Neuronal stem cell (in vitro differentiated cells): ENCODE measurements at regions not wholly inside any gene's neighbourhood (a gene's known extent, or its start where the extent isn't known, plus 50 kb on each side); places are given as distances from the start of the nearest gene placed in this dataset.

Experiments used
- DNase-seq: peaks from one replicate; pipeline ENCODE4 v3.0.0-alpha.2; 2013; ENCODE audit warnings: low spot score
- H2AFZ ChIP-seq: one replicate; pipeline ENCODE4 v1.6.1; 2013; ENCODE audit warnings: mild to moderate bottlenecking, low read length, inconsistent platforms
- H2AK5ac ChIP-seq: 2 replicates; pipeline ENCODE4 v1.6.1; 2013; ENCODE audit warnings: low read depth, mild to moderate bottlenecking, inconsistent platforms, low read length, moderate library complexity, mixed read lengths
- H2BK120ac ChIP-seq: 2 replicates; pipeline ENCODE4 v1.6.1; 2013; ENCODE audit warnings: low read depth, mild to moderate bottlenecking, inconsistent platforms, low read length, moderate library complexity, mixed read lengths
- H2BK12ac ChIP-seq: one replicate; pipeline ENCODE4 v1.6.1; 2013; ENCODE audit warnings: low read length, inconsistent platforms
- H2BK15ac ChIP-seq: 2 replicates; pipeline ENCODE4 v1.6.1; 2013; ENCODE audit warnings: mild to moderate bottlenecking, low read length, inconsistent platforms, mixed read lengths
- H2BK5ac ChIP-seq: one replicate; pipeline ENCODE4 v1.6.1; 2013; ENCODE audit warnings: inconsistent platforms, mild to moderate bottlenecking, low read length, moderate library complexity
- H3K14ac ChIP-seq: one replicate; pipeline ENCODE4 v1.6.1; 2013; ENCODE audit warnings: low read length, inconsistent platforms
- H3K18ac ChIP-seq: 2 replicates; pipeline ENCODE4 v1.6.1; 2013; ENCODE audit warnings: low read length, inconsistent platforms
- H3K23ac ChIP-seq: 2 replicates; pipeline ENCODE4 v1.6.1; 2013; ENCODE audit warnings: low read depth, mild to moderate bottlenecking, mixed read lengths, low read length, inconsistent platforms; ENCODE audit not compliant: poor library complexity
- H3K27ac ChIP-seq: replicated peaks from 3 replicates; pipeline ENCODE4 v1.5.1; 2013; ENCODE audit warnings: low read length, inconsistent platforms
- H3K27me3 ChIP-seq, 3 experiments: 2 replicates each; pipeline ENCODE4 v1.6.1; 2013; ENCODE audit warnings: low read length in 3 of 3, mild to moderate bottlenecking in 2 of 3, inconsistent platforms in 1 of 3, low read depth in 1 of 3, mixed read lengths in 1 of 3, moderate library complexity in 1 of 3; ENCODE audit not compliant: control insufficient read depth in 3 of 3, insufficient read depth in 3 of 3
- H3K36me3 ChIP-seq, 2 donors: replicated peaks in 1 of 2; 2 replicates each; pipeline ENCODE4 v1.6.1; 2013; ENCODE audit warnings: low read length in 2 of 2; ENCODE audit not compliant: control insufficient read depth in 2 of 2, insufficient read depth in 2 of 2
- H3K4ac ChIP-seq: 2 replicates; pipeline ENCODE4 v1.6.1; 2013; ENCODE audit warnings: inconsistent platforms, mild to moderate bottlenecking, low read length, moderate library complexity
- H3K4me1 ChIP-seq, 2 donors: 1 replicate in 1 of 2; 2 replicates in 1 of 2; pipeline ENCODE4 v1.6.1; 2013; ENCODE audit warnings: low read length in 2 of 2, low read depth in 1 of 2; ENCODE audit not compliant: control insufficient read depth in 2 of 2, insufficient read depth in 1 of 2
- H3K4me2 ChIP-seq: one replicate; pipeline ENCODE4 v1.6.1; 2013; ENCODE audit warnings: mild to moderate bottlenecking, low read length, inconsistent platforms; ENCODE audit not compliant: insufficient read depth, poor library complexity, severe bottlenecking
- H3K4me3 ChIP-seq, 2 donors: 2 replicates each; pipeline ENCODE4 v1.5.1; 2013; ENCODE audit warnings: low read length in 2 of 2, mild to moderate bottlenecking in 2 of 2, inconsistent platforms in 1 of 2, moderate library complexity in 1 of 2
- H3K79me1 ChIP-seq: one replicate; pipeline ENCODE4 v1.6.1; 2013; ENCODE audit warnings: low read depth, mild to moderate bottlenecking, inconsistent platforms, low read length, moderate library complexity
- H3K9ac ChIP-seq: one replicate; pipeline ENCODE4 v1.6.1; 2013; ENCODE audit warnings: mild to moderate bottlenecking, low read depth, low read length, inconsistent platforms; ENCODE audit not compliant: poor library complexity
- H3K9me3 ChIP-seq, 2 donors: replicated peaks in 1 of 2; 2 replicates each; pipeline versions ENCODE3 to v1.6.1; 2013; ENCODE audit warnings: low read length in 2 of 2, mild to moderate bottlenecking in 2 of 2, inconsistent platforms in 1 of 2, low read depth in 1 of 2, mixed read lengths in 1 of 2, moderate library complexity in 1 of 2; ENCODE audit not compliant: control insufficient read depth in 2 of 2, insufficient read depth in 1 of 2
- H4K8ac ChIP-seq: one replicate; pipeline ENCODE4 v1.6.1; 2013; ENCODE audit warnings: low read depth, mild to moderate bottlenecking, inconsistent platforms, low read length, moderate library complexity
- H4K91ac ChIP-seq: one replicate; pipeline ENCODE4 v1.6.1; 2013; ENCODE audit warnings: low read length, low read depth, mild to moderate bottlenecking, inconsistent platforms; ENCODE audit not compliant: poor library complexity
- WGBS, 2 donors: extraction: QIAGEN DNeasy Blood & Tissue Kit; methylation state at CpG; one replicate each; pipeline ENCODE4 v1.1.7; 2013; ENCODE audit warnings: missing lambda C conversion rate in 2 of 2, mixed read lengths in 1 of 2; ENCODE audit not compliant: insufficient read length in 2 of 2, insufficient replicate concordance in 1 of 2; ENCODE audit errors: extremely low coverage in 2 of 2; 5-methylcytosine and 5-hydroxymethylcytosine counted together

- no peak overlapping the region for H2BK15ac ChIP-seq
- no peak overlapping the region for H2BK5ac ChIP-seq
These were observed 140.8 kb downstream of the CEMIP2 start for GRCh38 chr9:71627537-71627936.

GRCh38 chr9:71626395-71626794 lies 141.9 kb downstream of the CEMIP2 start:
- Histone ChIP-seq H3K9me3 (no peaks in the 10 kb centered on the region), H3K18ac (no peak overlapping the region), H2BK15ac (no peak overlapping the region), H2AFZ (no peak overlapping the region), H4K91ac (no peak overlapping the region), H3K23ac (no peak overlapping the region), H3K27me3 (no peaks in the 10 kb centered on the region), H2BK12ac (no peak overlapping the region), H2BK5ac (no peak overlapping the region), H3K79me1 (no peaks in the 10 kb centered on the region), H3K4me2 (no peak overlapping the region), H4K8ac (no peak overlapping the region), H3K4me3 (no peak overlapping the region), H3K4ac (no peak overlapping the region), H3K14ac (no peak overlapping the region), H3K4me1 (peaks cover 0 to 4% of the 10 kb centered on the region in 2 donors), H3K27ac (no peak overlapping the region), H3K9ac (no peak overlapping the region), H3K36me3 (no peaks in the 10 kb centered on the region), H2AK5ac (no peak overlapping the region), H2BK120ac (no peak overlapping the region)
- DNase-seq: no peak
- WGBS, 2 donors: no CpG with 5 or more reads among the region's 1 CpG

More at GRCh38 chr9:71627537-71627936, 140.8 kb downstream of the CEMIP2 start:
- Histone ChIP-seq H3K9me3 (no peaks in the 10 kb centered on the region), H3K4me2 (no peak overlapping the region), H3K4ac (no peak overlapping the region), H3K4me3 (no peak overlapping the region), H3K27me3 (no peaks in the 10 kb centered on the region), H3K14ac (no peak overlapping the region), H2BK120ac (no peak overlapping the region), H3K18ac (no peak overlapping the region), H2AK5ac (no peak overlapping the region), H3K9ac (no peak overlapping the region), H4K91ac (no peak overlapping the region), H2AFZ (no peak overlapping the region), H4K8ac (no peak overlapping the region), H3K79me1 (no peaks in the 10 kb centered on the region), H3K4me1 (peaks cover 0 to 4% of the 10 kb centered on the region in 2 donors), H3K27ac (no peak overlapping the region), H3K23ac (no peak overlapping the region), H3K36me3 (no peaks in the 10 kb centered on the region), H2BK12ac (no peak overlapping the region)
- WGBS, 2 donors: no CpG with 5 or more reads among the region's 1 CpG
- DNase-seq: no peak

GRCh38 chr9:71624728-71625127 lies 143.6 kb downstream of the CEMIP2 start:
- H3K4ac ChIP-seq: no peak overlapping the region
- no peak overlapping the region for H3K4me2 ChIP-seq
- H3K4me3 ChIP-seq: no peak overlapping the region
- H3K18ac ChIP-seq: no peak overlapping the region
- H3K4me1 ChIP-seq: peaks cover 0 to 4% of the 10 kb centered on the region in 2 donors
- H2AFZ ChIP-seq: no peak overlapping the region
- WGBS, 2 donors: no CpG with 5 or more reads among the region's 3 CpGs
- no peak overlapping the region for H2AK5ac ChIP-seq
- no peak overlapping the region for H2BK15ac ChIP-seq
- no peaks in the 10 kb centered on the region for H3K79me1 ChIP-seq
- no peak overlapping the region for H3K9ac ChIP-seq
- no peak overlapping the region for H2BK5ac ChIP-seq
- H4K91ac ChIP-seq: no peak overlapping the region
- H3K23ac ChIP-seq: no peak overlapping the region
- H3K27me3 ChIP-seq: no peaks in the 10 kb centered on the region
- H3K14ac ChIP-seq: no peak overlapping the region
- DNase-seq: no peak
- no peak overlapping the region for H2BK120ac ChIP-seq
- no peak overlapping the region for H4K8ac ChIP-seq
- H2BK12ac ChIP-seq: no peak overlapping the region
- H3K27ac ChIP-seq: no peak overlapping the region
- no peaks in the 10 kb centered on the region for H3K9me3 ChIP-seq
- no peaks in the 10 kb centered on the region for H3K36me3 ChIP-seq

- Histone ChIP-seq H3K4me3 (no peak overlapping the region), H2BK120ac (no peak overlapping the region), H2BK5ac (no peak overlapping the region), H3K36me3 (no peaks in the 10 kb centered on the region), H2BK15ac (no peak overlapping the region), H3K23ac (no peak overlapping the region), H3K9ac (no peak overlapping the region), H2AFZ (no peak overlapping the region), H4K8ac (no peak overlapping the region), H3K79me1 (no peaks in the 10 kb centered on the region), H3K18ac (no peak overlapping the region), H3K27ac (no peak overlapping the region), H3K14ac (no peak overlapping the region), H3K4me2 (no peak overlapping the region), H2AK5ac (no peak overlapping the region), H3K4ac (no peak overlapping the region), H3K27me3 (no peaks in the 10 kb centered on the region), H2BK12ac (no peak overlapping the region), H3K4me1 (no peaks in the 10 kb centered on the region), H3K9me3 (peaks cover 0 to 9% of the 10 kb centered on the region in 2 donors), H4K91ac (no peak overlapping the region)
- no CpG with 5 or more reads among the region's 1 CpG for WGBS, 2 donors
- DNase-seq: no peak
These were observed 147.6 kb downstream of the CEMIP2 start for GRCh38 chr9:71620746-71621145.
